HepG2 (cell line): ENCODE measurements at regions not wholly inside any gene's neighbourhood (a gene's known extent, or its start where the extent isn't known, plus 50 kb on each side); places are given as distances from the start of the nearest gene placed in this dataset.

ENCODE experiments used
- CEBPB ChIP-seq: IDR thresholded peaks from 2 replicates; pipeline ENCODE4 v1.6.1; 2011; ENCODE audit warnings: low read depth, low read length, improper control_type of control experiment, borderline replicate concordance
- EP300 ChIP-seq, 3 experiments: sonication (generic) in 1 of 3; formaldehyde crosslinking in 1 of 3; IDR thresholded peaks; 2 replicates each; pipeline versions ENCODE4 v1.5.1 to v1.6.1; 2011 to 2020; ENCODE audit warnings: low read depth in 2 of 3, low read length in 2 of 3, borderline replicate concordance in 1 of 3, improper control_type of control experiment in 1 of 3, mild to moderate bottlenecking in 1 of 3, missing genetic modification reagents in 1 of 3, moderate library complexity in 1 of 3
- HDAC6 ChIP-seq: fragments of 200-600 bp; sonication (generic); IDR thresholded peaks from 2 replicates; pipeline ENCODE4 v1.7.0; 2017; ENCODE audit warnings: mild to moderate bottlenecking, antibody characterized with exemption, low read length, low read depth
- HNRNPLL ChIP-seq: fragments of 200-400 bp; formaldehyde crosslinking; IDR thresholded peaks from 2 replicates; pipeline ENCODE4 v1.6.1; 2017; ENCODE audit warnings: mild to moderate bottlenecking, low read depth, low read length; ENCODE audit not compliant: poor library complexity, severe bottlenecking
- KDM1A ChIP-seq: IDR thresholded peaks from 2 replicates; pipeline ENCODE4 v1.6.1; 2016; ENCODE audit warnings: missing compliant biosample characterization
- ZFAT ChIP-seq: sonication (generic); formaldehyde crosslinking; conservative IDR thresholded peaks from 2 replicates; pipeline ENCODE4 v1.8.1; 2023; ENCODE audit warnings: missing genetic modification reagents, inconsistent platforms
- ZFP41 ChIP-seq: sonication (generic); formaldehyde crosslinking; IDR thresholded peaks from 2 replicates; pipeline ENCODE4 v1.4.0; 2020; ENCODE audit warnings: mild to moderate bottlenecking, missing genetic modification reagents, borderline replicate concordance
- ZFX ChIP-seq: sonication (generic); formaldehyde crosslinking; IDR thresholded peaks from 2 replicates; pipeline ENCODE4 v1.4.0; 2020; ENCODE audit warnings: mild to moderate bottlenecking, low read depth, missing genetic modification reagents, moderate library complexity
- ZNF670 ChIP-seq: sonication (generic); formaldehyde crosslinking; IDR thresholded peaks from 2 replicates; pipeline ENCODE4 v1.8.0; 2022; ENCODE audit warnings: mild to moderate bottlenecking, missing genetic modification reagents, borderline replicate concordance
- ZNF816 ChIP-seq: sonication (generic); formaldehyde crosslinking; IDR thresholded peaks from 2 replicates; pipeline ENCODE4 v1.8.0; 2022; ENCODE audit warnings: missing genetic modification reagents, mild to moderate bottlenecking, borderline replicate concordance
- TF ChIP-seq, protein P1 (sequence below), 2 experiments: IDR thresholded peaks; 2 replicates each; pipeline ENCODE4 v1.6.1; 2011 to 2012; ENCODE audit warnings: low read length in 2 of 2, borderline replicate concordance in 1 of 2, low read depth in 1 of 2, mild to moderate bottlenecking in 1 of 2, moderate library complexity in 1 of 2
- TF ChIP-seq, protein P2 (sequence below): conservative IDR thresholded peaks from 2 replicates; pipeline ENCODE4 v1.6.1; 2018; ENCODE audit warnings: missing genetic modification reagents
- TF ChIP-seq, protein P3 (sequence below): sonication (generic); formaldehyde crosslinking; IDR thresholded peaks from 2 replicates; pipeline ENCODE4 v1.5.0; 2020; ENCODE audit warnings: mild to moderate bottlenecking, missing genetic modification reagents, moderate library complexity
- TF ChIP-seq, protein P4 (sequence below): sonication (generic); formaldehyde crosslinking; IDR thresholded peaks from 2 replicates; pipeline ENCODE4 v1.8.1; 2022; ENCODE audit warnings: low read depth, mild to moderate bottlenecking, missing genetic modification reagents

DNA sequence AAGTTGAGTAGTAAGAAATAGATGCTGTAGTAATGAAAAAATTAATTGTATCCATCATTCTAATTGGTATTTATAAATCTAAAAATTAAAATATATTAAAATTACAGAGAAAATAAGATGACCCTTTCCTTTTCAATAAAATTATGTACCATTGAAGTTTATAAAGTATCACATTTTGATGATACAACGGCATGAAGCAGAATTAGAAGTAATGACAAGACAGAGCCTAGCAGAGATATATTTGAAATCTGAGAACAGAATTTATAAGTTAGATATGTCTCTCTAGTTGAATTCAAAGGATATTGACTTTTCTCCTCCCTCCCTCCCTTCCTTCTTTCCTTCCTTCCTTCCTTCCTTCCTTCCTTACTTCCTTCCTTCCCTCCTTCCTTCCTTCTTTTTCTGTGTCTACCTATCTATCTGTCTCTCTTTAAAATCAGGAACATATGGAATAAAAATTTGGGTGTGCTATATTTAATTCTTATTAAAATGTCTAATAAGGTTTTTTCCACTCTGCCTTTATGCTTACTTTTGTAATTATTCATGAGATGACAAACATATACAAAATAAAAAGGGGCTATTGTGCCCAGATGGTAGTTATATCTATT, 258.5 kb upstream of the CD180 start:
- TF ChIP-seq ZFP41 = no peak
- TF ChIP-seq, protein P1, sequence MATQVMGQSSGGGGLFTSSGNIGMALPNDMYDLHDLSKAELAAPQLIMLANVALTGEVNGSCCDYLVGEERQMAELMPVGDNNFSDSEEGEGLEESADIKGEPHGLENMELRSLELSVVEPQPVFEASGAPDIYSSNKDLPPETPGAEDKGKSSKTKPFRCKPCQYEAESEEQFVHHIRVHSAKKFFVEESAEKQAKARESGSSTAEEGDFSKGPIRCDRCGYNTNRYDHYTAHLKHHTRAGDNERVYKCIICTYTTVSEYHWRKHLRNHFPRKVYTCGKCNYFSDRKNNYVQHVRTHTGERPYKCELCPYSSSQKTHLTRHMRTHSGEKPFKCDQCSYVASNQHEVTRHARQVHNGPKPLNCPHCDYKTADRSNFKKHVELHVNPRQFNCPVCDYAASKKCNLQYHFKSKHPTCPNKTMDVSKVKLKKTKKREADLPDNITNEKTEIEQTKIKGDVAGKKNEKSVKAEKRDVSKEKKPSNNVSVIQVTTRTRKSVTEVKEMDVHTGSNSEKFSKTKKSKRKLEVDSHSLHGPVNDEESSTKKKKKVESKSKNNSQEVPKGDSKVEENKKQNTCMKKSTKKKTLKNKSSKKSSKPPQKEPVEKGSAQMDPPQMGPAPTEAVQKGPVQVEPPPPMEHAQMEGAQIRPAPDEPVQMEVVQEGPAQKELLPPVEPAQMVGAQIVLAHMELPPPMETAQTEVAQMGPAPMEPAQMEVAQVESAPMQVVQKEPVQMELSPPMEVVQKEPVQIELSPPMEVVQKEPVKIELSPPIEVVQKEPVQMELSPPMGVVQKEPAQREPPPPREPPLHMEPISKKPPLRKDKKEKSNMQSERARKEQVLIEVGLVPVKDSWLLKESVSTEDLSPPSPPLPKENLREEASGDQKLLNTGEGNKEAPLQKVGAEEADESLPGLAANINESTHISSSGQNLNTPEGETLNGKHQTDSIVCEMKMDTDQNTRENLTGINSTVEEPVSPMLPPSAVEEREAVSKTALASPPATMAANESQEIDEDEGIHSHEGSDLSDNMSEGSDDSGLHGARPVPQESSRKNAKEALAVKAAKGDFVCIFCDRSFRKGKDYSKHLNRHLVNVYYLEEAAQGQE (IDR thresholded peaks at IDR 0.05; ENCODE audit: borderline replicate concordance in 1 of 2, low read depth in 1 of 2, low read length in 2 of 2) = no peak
- TF ChIP-seq ZNF816 (CRISPR knock-in tag) = no peak
- TF ChIP-seq, protein P2, sequence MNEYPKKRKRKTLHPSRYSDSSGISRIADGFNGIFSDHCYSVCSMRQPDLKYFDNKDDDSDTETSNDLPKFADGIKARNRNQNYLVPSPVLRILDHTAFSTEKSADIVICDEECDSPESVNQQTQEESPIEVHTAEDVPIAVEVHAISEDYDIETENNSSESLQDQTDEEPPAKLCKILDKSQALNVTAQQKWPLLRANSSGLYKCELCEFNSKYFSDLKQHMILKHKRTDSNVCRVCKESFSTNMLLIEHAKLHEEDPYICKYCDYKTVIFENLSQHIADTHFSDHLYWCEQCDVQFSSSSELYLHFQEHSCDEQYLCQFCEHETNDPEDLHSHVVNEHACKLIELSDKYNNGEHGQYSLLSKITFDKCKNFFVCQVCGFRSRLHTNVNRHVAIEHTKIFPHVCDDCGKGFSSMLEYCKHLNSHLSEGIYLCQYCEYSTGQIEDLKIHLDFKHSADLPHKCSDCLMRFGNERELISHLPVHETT = no peak
- no peak for TF ChIP-seq ZFAT (CRISPR knock-in tag)
- TF ChIP-seq KDM1A = no peak
- TF ChIP-seq, protein P3, sequence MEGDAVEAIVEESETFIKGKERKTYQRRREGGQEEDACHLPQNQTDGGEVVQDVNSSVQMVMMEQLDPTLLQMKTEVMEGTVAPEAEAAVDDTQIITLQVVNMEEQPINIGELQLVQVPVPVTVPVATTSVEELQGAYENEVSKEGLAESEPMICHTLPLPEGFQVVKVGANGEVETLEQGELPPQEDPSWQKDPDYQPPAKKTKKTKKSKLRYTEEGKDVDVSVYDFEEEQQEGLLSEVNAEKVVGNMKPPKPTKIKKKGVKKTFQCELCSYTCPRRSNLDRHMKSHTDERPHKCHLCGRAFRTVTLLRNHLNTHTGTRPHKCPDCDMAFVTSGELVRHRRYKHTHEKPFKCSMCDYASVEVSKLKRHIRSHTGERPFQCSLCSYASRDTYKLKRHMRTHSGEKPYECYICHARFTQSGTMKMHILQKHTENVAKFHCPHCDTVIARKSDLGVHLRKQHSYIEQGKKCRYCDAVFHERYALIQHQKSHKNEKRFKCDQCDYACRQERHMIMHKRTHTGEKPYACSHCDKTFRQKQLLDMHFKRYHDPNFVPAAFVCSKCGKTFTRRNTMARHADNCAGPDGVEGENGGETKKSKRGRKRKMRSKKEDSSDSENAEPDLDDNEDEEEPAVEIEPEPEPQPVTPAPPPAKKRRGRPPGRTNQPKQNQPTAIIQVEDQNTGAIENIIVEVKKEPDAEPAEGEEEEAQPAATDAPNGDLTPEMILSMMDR = no peak
- no peak for TF ChIP-seq CEBPB
- no peak for TF ChIP-seq ZFX (CRISPR knock-in tag)
- no peak for TF ChIP-seq EP300 (IDR thresholded peaks at IDR 0.05; ENCODE audit: low read depth in 2 of 2, low read length in 2 of 2)
- no peak for TF ChIP-seq EP300 (CRISPR knock-in tag; IDR thresholded peaks at IDR 0.05; ENCODE audit: borderline replicate concordance)
- no peak for TF ChIP-seq HNRNPLL
- TF ChIP-seq, protein P4, sequence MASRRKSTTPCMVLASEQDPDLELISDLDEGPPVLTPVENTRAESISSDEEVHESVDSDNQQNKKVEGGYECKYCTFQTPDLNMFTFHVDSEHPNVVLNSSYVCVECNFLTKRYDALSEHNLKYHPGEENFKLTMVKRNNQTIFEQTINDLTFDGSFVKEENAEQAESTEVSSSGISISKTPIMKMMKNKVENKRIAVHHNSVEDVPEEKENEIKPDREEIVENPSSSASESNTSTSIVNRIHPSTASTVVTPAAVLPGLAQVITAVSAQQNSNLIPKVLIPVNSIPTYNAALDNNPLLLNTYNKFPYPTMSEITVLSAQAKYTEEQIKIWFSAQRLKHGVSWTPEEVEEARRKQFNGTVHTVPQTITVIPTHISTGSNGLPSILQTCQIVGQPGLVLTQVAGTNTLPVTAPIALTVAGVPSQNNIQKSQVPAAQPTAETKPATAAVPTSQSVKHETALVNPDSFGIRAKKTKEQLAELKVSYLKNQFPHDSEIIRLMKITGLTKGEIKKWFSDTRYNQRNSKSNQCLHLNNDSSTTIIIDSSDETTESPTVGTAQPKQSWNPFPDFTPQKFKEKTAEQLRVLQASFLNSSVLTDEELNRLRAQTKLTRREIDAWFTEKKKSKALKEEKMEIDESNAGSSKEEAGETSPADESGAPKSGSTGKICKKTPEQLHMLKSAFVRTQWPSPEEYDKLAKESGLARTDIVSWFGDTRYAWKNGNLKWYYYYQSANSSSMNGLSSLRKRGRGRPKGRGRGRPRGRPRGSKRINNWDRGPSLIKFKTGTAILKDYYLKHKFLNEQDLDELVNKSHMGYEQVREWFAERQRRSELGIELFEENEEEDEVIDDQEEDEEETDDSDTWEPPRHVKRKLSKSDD (CRISPR knock-in tag) = no peak
- no peak for TF ChIP-seq HDAC6
- TF ChIP-seq ZNF670 (CRISPR knock-in tag) = no peak
